ENCODE measurements at regions not wholly inside any gene's neighbourhood (a gene's known extent, or its start where the extent isn't known, plus 50 kb on each side); places are given as distances from the start of the nearest gene placed in this dataset.

GRCh38 chr15:62561059-62561519 lies 396.0 kb upstream of the C2CD4B start:
- Histone ChIP-seq H3K27me3 (ENCODE audit: control insufficient read depth in 1 of 2, insufficient read depth in 2 of 2, low read length in 2 of 2) (no peaks in the 10 kb centered on the region), H3K4me3 (ENCODE audit: low read depth in 1 of 2, low read length in 2 of 2) (peak overlapping the region; percentile 71 to 75), H3K9ac (ENCODE audit: low read depth in 1 of 2, low read length in 2 of 2) (peak overlapping the region; percentile 44 to 60), H3K9me3 (ENCODE audit: control insufficient read depth in 1 of 2, low read length in 2 of 2) (no peaks in the 10 kb centered on the region), H3K27ac (ENCODE audit: low read depth, low read length) (peak overlapping the region; percentile 1), H3K4me1 (ENCODE audit: control insufficient read depth in 1 of 2, insufficient read depth in 2 of 2, low read length in 2 of 2) (peaks cover 23 to 38% of the 10 kb centered on the region in 2 donors), H3K36me3 (ENCODE audit: control insufficient read depth in 1 of 2, insufficient read depth in 2 of 2, low read length in 2 of 2) (no peaks in the 10 kb centered on the region)

DNA sequence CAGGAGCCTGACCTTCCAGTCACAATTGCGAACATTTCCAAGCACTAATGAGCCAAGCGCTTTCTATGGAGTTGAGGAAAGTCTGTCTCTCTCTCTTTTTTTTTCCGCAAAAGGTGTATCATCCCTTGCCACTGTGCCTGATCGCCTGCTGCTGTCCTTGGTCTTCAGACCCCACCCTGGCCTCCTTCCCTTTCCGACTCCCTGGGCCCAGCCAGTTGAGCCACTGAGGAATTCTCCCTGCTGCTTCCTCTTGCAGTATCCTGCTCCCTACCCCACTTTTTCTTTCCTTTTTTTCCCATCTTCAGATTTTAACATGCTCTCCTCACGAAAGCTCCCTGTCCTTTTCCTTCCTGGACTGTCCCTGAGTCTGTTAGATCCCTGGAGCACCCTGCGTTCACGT lies 396.5 kb upstream of the C2CD4B start:
- Histone ChIP-seq H3K4me1 (ENCODE audit: control insufficient read depth in 1 of 2, insufficient read depth in 2 of 2, low read length in 2 of 2) (peaks cover 23 to 43% of the 10 kb centered on the region in 2 donors), H3K36me3 (ENCODE audit: control insufficient read depth in 1 of 2, insufficient read depth in 2 of 2, low read length in 2 of 2) (no peaks in the 10 kb centered on the region), H3K4me3 (ENCODE audit: low read depth in 1 of 2, low read length in 2 of 2) (peak overlapping the region; percentile 71 to 75), H3K9ac (ENCODE audit: low read depth in 1 of 2, low read length in 2 of 2) (peak overlapping the region; percentile 44 to 60), H3K27ac (ENCODE audit: low read depth, low read length) (no peak overlapping the region), H3K9me3 (ENCODE audit: control insufficient read depth in 1 of 2, low read length in 2 of 2) (no peaks in the 10 kb centered on the region), H3K27me3 (ENCODE audit: control insufficient read depth in 1 of 2, insufficient read depth in 2 of 2, low read length in 2 of 2) (no peaks in the 10 kb centered on the region)

- no peaks in the 10 kb centered on the region for H3K9me3 ChIP-seq (ENCODE audit: control insufficient read depth in 1 of 2, low read length in 2 of 2)
- peaks cover 32 to 51% of the 10 kb centered on the region in 2 donors for H3K4me1 ChIP-seq (ENCODE audit: control insufficient read depth in 1 of 2, insufficient read depth in 2 of 2, low read length in 2 of 2)
- H3K27me3 ChIP-seq (ENCODE audit: control insufficient read depth in 1 of 2, insufficient read depth in 2 of 2, low read length in 2 of 2) = no peaks in the 10 kb centered on the region
- H3K27ac ChIP-seq (ENCODE audit: low read depth, low read length) = no peak overlapping the region
- no peak overlapping the region for H3K9ac ChIP-seq (ENCODE audit: low read depth in 1 of 2, low read length in 2 of 2)
- no peak overlapping the region for H3K4me3 ChIP-seq (ENCODE audit: low read depth in 1 of 2, low read length in 2 of 2)
- peaks cover 0 to 2% of the 10 kb centered on the region in 2 donors for H3K36me3 ChIP-seq (ENCODE audit: control insufficient read depth in 1 of 2, insufficient read depth in 2 of 2, low read length in 2 of 2)
Observed at GRCh38 chr15:62564886-62565633, 400.0 kb upstream of the C2CD4B start.

GRCh38 chr15:62565634-62566026 lies 400.5 kb upstream of the C2CD4B start:
- Histone ChIP-seq H3K9ac (ENCODE audit: low read depth in 1 of 2, low read length in 2 of 2) (no peak overlapping the region), H3K27ac (ENCODE audit: low read depth, low read length) (no peak overlapping the region), H3K9me3 (ENCODE audit: control insufficient read depth in 1 of 2, low read length in 2 of 2) (no peaks in the 10 kb centered on the region), H3K36me3 (ENCODE audit: control insufficient read depth in 1 of 2, insufficient read depth in 2 of 2, low read length in 2 of 2) (peaks cover 0 to 2% of the 10 kb centered on the region in 2 donors), H3K27me3 (ENCODE audit: control insufficient read depth in 1 of 2, insufficient read depth in 2 of 2, low read length in 2 of 2) (no peaks in the 10 kb centered on the region), H3K4me1 (ENCODE audit: control insufficient read depth in 1 of 2, insufficient read depth in 2 of 2, low read length in 2 of 2) (peaks cover 35 to 53% of the 10 kb centered on the region in 2 donors), H3K4me3 (ENCODE audit: low read depth in 1 of 2, low read length in 2 of 2) (no peak overlapping the region)

GRCh38 chr15:62566248-62566647 lies 401.2 kb upstream of the C2CD4B start:
- H3K4me1 ChIP-seq (ENCODE audit: control insufficient read depth in 1 of 2, insufficient read depth in 2 of 2, low read length in 2 of 2) = peaks cover 38 to 55% of the 10 kb centered on the region in 2 donors
- peaks cover 0 to 2% of the 10 kb centered on the region in 2 donors for H3K36me3 ChIP-seq (ENCODE audit: control insufficient read depth in 1 of 2, insufficient read depth in 2 of 2, low read length in 2 of 2)
- no peak overlapping the region for H3K9ac ChIP-seq (ENCODE audit: low read depth in 1 of 2, low read length in 2 of 2)

DNA sequence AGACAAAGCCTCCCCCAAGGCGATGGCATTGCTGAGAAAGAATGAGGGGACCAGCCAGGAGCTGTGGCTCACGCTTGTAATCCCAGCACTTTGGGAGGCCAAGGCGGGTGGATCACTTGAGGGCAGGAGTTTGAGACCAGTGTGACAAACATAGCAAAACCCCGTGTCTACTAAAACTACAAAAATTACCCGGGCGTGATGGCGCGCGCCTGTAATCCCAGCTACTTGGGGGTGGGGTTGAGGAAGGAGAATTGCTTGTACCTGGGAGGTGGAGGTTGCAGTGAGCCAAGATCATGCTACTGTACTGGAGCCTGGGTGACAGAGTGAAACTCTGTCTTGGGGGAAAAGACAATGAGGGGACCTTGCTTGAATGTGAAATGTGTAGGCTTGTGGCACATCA lies 402.4 kb upstream of the C2CD4B start:
- Histone ChIP-seq H3K36me3 (ENCODE audit: control insufficient read depth in 1 of 2, insufficient read depth in 2 of 2, low read length in 2 of 2) (peaks cover 0 to 2% of the 10 kb centered on the region in 2 donors), H3K9ac (ENCODE audit: low read depth in 1 of 2, low read length in 2 of 2) (no peak overlapping the region), H3K4me3 (ENCODE audit: low read depth in 1 of 2, low read length in 2 of 2) (no peak overlapping the region), H3K27me3 (ENCODE audit: control insufficient read depth in 1 of 2, insufficient read depth in 2 of 2, low read length in 2 of 2) (no peaks in the 10 kb centered on the region), H3K9me3 (ENCODE audit: control insufficient read depth in 1 of 2, low read length in 2 of 2) (no peaks in the 10 kb centered on the region), H3K27ac (ENCODE audit: low read depth, low read length) (no peak overlapping the region), H3K4me1 (ENCODE audit: control insufficient read depth in 1 of 2, insufficient read depth in 2 of 2, low read length in 2 of 2) (peaks cover 34 to 55% of the 10 kb centered on the region in 2 donors)

More at GRCh38 chr15:62566248-62566647, 401.2 kb upstream of the C2CD4B start:
- no peaks in the 10 kb centered on the region for H3K27me3 ChIP-seq (ENCODE audit: control insufficient read depth in 1 of 2, insufficient read depth in 2 of 2, low read length in 2 of 2)
- no peak overlapping the region for H3K4me3 ChIP-seq (ENCODE audit: low read depth in 1 of 2, low read length in 2 of 2)
- no peaks in the 10 kb centered on the region for H3K9me3 ChIP-seq (ENCODE audit: control insufficient read depth in 1 of 2, low read length in 2 of 2)
- H3K27ac ChIP-seq (ENCODE audit: low read depth, low read length) = no peak overlapping the region

GRCh38 chr15:62568004-62568403 lies 402.9 kb upstream of the C2CD4B start:
- H3K4me3 ChIP-seq (ENCODE audit: low read depth in 1 of 2, low read length in 2 of 2) = no peak overlapping the region
- H3K4me1 ChIP-seq (ENCODE audit: control insufficient read depth in 1 of 2, insufficient read depth in 2 of 2, low read length in 2 of 2) = peaks cover 37 to 55% of the 10 kb centered on the region in 2 donors
- no peak overlapping the region for H3K27ac ChIP-seq (ENCODE audit: low read depth, low read length)
- H3K27me3 ChIP-seq (ENCODE audit: control insufficient read depth in 1 of 2, insufficient read depth in 2 of 2, low read length in 2 of 2) = no peaks in the 10 kb centered on the region
- H3K36me3 ChIP-seq (ENCODE audit: control insufficient read depth in 1 of 2, insufficient read depth in 2 of 2, low read length in 2 of 2) = peaks cover 0 to 2% of the 10 kb centered on the region in 2 donors
- no peaks in the 10 kb centered on the region for H3K9me3 ChIP-seq (ENCODE audit: control insufficient read depth in 1 of 2, low read length in 2 of 2)
- no peak overlapping the region for H3K9ac ChIP-seq (ENCODE audit: low read depth in 1 of 2, low read length in 2 of 2)

GRCh38 chr15:62568702-62569101 lies 403.6 kb upstream of the C2CD4B start:
- no peak overlapping the region for H3K4me3 ChIP-seq (ENCODE audit: low read depth in 1 of 2, low read length in 2 of 2)
- no peak overlapping the region for H3K27ac ChIP-seq (ENCODE audit: low read depth, low read length)
- H3K9me3 ChIP-seq (ENCODE audit: control insufficient read depth in 1 of 2, low read length in 2 of 2) = no peaks in the 10 kb centered on the region
- H3K36me3 ChIP-seq (ENCODE audit: control insufficient read depth in 1 of 2, insufficient read depth in 2 of 2, low read length in 2 of 2) = peaks cover 0 to 2% of the 10 kb centered on the region in 2 donors
- no peaks in the 10 kb centered on the region for H3K27me3 ChIP-seq (ENCODE audit: control insufficient read depth in 1 of 2, insufficient read depth in 2 of 2, low read length in 2 of 2)
- no peak overlapping the region for H3K9ac ChIP-seq (ENCODE audit: low read depth in 1 of 2, low read length in 2 of 2)
- H3K4me1 ChIP-seq (ENCODE audit: control insufficient read depth in 1 of 2, insufficient read depth in 2 of 2, low read length in 2 of 2) = peaks cover 38 to 52% of the 10 kb centered on the region in 2 donors

DNA sequence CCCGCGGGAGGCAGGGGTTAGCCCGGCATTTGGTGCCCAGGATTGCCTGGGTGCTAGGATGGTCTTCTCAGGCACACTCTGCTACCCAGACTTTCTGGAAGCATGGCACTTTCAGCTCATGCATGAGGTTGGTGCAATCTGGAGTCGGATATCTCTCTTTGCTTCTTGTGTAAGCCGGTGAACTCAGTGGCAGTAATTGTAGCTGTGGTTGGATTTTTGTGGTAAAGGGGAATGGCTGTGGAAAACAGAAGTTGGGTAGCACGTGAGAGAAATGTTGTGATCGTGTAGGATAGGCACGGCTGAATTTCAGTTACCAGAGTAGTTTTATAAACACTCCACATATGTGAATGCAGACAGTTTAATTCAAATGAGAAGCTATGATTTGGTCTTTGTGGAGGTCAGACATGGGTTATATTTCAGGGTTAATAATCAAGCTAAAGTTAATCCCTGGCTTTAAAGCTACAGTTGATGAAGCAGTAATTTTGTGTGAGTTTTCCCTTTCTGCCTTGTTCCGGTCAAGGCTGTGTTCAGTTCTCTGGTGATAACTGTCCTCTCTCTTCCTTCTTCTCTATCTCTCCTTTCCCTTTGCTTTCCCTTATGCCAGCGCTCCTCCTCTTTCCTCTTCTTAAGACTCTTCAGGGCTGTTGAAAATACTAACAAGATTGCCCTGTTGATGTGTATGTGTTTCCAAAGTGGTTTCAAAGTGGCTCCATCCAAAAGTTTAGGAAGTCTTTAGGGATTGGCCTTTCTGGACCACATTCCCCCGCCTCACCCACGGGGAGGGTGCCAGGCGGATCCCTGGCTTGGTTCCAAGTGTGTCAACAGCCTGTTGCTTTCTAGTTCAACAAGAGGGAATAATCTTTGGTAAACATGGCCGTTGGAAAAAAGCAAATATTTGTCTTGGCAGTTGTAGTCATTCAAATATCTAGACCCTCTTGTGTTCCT lies 404.6 kb upstream of the C2CD4B start:
- peaks cover 0 to 2% of the 10 kb centered on the region in 2 donors for H3K36me3 ChIP-seq (ENCODE audit: control insufficient read depth in 1 of 2, insufficient read depth in 2 of 2, low read length in 2 of 2)
- H3K27ac ChIP-seq (ENCODE audit: low read depth, low read length) = no peak overlapping the region
- H3K4me1 ChIP-seq (ENCODE audit: control insufficient read depth in 1 of 2, insufficient read depth in 2 of 2, low read length in 2 of 2) = peaks cover 38 to 46% of the 10 kb centered on the region in 2 donors
- peak overlapping the region; percentile 17 to 25 for H3K4me3 ChIP-seq (ENCODE audit: low read depth in 1 of 2, low read length in 2 of 2)
- no peak overlapping the region for H3K9ac ChIP-seq (ENCODE audit: low read depth in 1 of 2, low read length in 2 of 2)
- H3K27me3 ChIP-seq (ENCODE audit: control insufficient read depth in 1 of 2, insufficient read depth in 2 of 2, low read length in 2 of 2) = no peaks in the 10 kb centered on the region
- no peaks in the 10 kb centered on the region for H3K9me3 ChIP-seq (ENCODE audit: control insufficient read depth in 1 of 2, low read length in 2 of 2)

- Histone ChIP-seq H3K9ac (ENCODE audit: low read depth in 1 of 2, low read length in 2 of 2) (no peak overlapping the region), H3K27me3 (ENCODE audit: control insufficient read depth in 1 of 2, insufficient read depth in 2 of 2, low read length in 2 of 2) (no peaks in the 10 kb centered on the region), H3K4me3 (ENCODE audit: low read depth in 1 of 2, low read length in 2 of 2) (peak overlapping the region; percentile 17 to 25), H3K4me1 (ENCODE audit: control insufficient read depth in 1 of 2, insufficient read depth in 2 of 2, low read length in 2 of 2) (peaks cover 38 to 45% of the 10 kb centered on the region in 2 donors), H3K36me3 (ENCODE audit: control insufficient read depth in 1 of 2, insufficient read depth in 2 of 2, low read length in 2 of 2) (peaks cover 0 to 2% of the 10 kb centered on the region in 2 donors), H3K27ac (ENCODE audit: low read depth, low read length) (no peak overlapping the region), H3K9me3 (ENCODE audit: control insufficient read depth in 1 of 2, low read length in 2 of 2) (no peaks in the 10 kb centered on the region)
Observed at GRCh38 chr15:62570405-62570783, 405.3 kb upstream of the C2CD4B start.
